NCI-H1105 (cell line): ENCODE measurements at regions not wholly inside any gene's neighbourhood (a gene's known extent, or its start where the extent isn't known, plus 50 kb on each side); places are given as distances from the start of the nearest gene placed in this dataset.
"Not testable (repeated sequence)": the region's sequence is repeated elsewhere in the genome, so short reads cannot be mapped to it uniquely, and the experiment has no call there.

Experiments
- DNase-seq: peaks from one replicate; lab custom pipeline; 2025; lab: John Stamatoyannopoulos, UW

- DNase-seq = no peak
These were observed 163.8 kb upstream of the PGRMC2 start for GRCh38 chr4:128451270-128451905.

DNA sequence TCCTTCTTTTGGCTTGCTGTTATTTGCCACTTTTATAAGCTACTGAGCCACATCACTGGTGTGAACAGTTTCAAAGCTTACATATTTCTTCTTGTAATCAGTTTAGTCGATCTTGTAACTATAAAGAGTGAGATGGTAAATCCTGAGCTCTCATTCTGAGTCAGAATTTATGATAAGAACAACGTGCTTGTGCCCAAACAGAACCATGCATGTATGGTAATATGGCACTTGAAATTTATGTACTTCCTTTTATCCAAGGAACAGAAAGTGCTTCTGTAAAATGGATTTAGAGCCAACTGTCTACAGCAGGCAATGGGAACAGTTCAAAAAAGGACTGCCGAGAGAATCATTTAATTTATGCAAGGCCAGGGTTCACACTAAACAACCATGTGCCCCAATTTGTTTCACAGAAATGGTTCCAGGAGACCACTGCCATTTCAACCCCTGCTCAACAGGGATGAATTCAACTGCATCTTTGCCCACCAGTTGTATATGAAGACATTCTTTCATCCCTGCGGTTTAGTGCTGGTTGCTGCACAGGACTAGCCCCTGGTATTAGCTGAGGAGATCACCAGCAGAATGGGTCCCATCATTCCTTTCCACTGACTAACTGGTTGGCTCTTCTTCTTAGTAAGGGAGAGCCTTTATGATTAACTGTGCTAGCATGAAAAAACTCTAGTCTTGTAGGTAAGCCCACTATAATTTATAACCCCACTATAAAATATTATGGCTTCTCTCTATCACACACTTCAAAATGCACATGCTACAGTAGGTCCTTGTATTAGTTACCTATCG, 162.9 kb upstream of the PGRMC2 start:
- DNase-seq = no peak

DNA sequence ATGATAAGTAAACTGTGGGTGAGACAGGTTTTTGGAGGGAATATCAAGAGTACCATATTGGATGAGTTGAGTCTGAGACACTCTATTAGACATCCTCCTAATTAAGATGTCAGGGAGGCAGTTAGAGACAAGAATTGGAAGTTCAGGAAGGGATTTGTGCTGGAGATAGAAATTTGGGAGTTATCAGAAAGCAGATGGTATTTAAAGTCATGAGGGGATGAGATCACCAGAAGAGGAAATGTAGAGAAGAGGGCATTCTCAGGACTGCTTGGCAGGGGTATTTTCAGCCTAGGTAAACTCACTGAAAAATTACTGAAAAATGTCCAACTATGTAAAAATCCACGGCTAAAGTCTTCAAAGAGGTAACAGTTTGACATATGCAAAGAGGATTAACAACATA, 161.6 kb upstream of the PGRMC2 start:
- DNase-seq = no peak

DNA sequence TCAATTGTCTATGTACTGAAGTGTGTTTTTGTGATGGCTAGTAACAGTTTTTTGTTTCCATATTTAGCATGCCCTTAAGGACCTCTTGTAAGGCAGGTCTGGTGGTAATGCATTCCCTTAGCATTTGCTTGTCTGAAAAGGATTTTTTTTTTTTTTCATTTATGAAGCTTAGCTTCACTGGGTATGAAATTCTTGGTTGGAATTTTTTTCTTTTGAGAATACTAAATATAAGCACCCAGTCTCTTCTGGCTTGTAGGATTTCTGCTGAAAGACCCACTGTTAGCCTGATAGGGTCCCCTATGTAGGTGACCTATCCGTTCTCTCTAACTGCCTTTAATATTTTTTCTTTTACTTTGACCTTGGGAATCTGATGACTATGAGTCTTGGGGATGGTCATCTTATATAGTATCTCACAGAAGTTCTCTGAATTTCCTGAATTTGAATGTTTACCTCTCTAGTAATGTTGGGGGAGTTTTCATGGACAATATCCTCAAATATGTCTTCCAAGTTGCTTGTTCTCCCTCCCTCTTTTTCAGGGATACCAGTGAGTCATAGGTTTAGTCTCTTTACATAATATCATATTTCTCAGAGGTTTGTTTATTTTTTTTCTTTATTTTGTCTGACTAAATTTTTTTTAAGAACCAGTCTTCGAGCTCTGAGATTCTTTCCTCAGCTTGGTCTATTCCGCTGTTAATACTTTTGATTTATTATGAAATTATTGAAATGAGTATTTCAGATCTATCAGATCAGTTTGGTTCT, 157.1 kb upstream of the PGRMC2 start:
- DNase-seq = no peak

DNA sequence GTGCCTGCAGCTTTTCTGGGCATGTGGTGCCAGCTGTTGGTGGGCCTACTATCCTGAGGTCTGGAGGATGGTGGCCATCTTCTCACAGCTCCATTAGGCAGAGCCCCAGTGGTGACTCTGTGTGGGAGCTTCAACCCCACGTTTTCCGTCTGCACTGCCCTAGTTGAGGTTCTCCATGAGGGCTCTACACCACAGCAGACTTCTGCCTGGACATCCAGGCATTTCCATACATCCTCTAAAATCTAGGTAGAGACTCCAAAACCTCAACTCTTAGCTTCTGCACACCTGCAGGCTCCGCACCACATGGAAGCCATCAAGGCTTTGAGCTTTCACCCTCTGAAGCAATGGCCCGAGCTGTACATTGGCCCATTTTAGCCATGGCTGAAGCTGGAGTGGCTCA, 153.3 kb upstream of the PGRMC2 start:
- no peak for DNase-seq

GRCh38 chr4:128437023-128437422, 149.4 kb upstream of the PGRMC2 start:
- DNase-seq = not testable (repeated sequence)

GRCh38 chr4:128429023-128429613, 141.5 kb upstream of the PGRMC2 start:
- not testable (repeated sequence) for DNase-seq

DNA sequence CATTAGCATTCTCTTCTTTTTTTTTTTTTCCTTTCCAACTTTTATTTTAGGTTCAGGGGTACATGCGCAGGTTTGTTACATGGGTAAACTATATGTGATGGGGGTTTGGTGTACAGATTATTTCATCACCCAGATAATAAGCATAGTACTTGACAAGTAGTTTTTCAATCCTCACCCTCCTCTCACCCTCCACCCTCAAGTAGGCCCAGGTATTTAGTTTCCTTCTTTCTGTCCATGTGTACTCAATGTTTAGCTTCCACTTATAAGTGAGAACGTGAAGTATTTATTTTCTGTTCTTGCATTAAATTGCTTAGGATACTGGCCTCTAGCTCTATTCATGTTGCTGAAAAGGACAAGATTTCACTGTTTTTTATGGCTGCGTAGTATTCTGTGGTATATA, 140.8 kb upstream of the PGRMC2 start:
- no peak for DNase-seq

- DNase-seq = no peak
These were observed 140.3 kb upstream of the PGRMC2 start for GRCh38 chr4:128427832-128428366.

GRCh38 chr4:128424527-128425497, 137.2 kb upstream of the PGRMC2 start:
- DNase-seq = no peak

DNA sequence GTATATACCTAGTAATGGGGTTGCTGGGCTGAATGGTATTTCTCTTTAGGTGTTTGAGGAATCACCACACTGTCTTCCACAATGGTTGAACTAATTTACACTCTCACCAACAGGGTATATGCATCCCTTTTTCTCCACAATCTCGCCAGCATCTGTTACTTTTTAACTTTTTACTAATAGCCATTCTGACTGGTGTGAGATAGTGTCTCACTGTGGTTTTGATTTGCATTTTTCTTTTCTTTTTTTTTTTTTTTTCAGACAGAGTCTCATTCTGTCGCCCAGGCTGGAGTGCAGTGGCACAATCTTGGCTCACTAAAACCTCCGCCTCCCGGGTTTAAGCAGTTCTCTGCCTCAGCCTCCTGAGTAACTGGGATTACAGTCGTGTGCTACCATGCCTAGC, 134.7 kb upstream of the PGRMC2 start:
- not testable (repeated sequence) for DNase-seq

- no peak for DNase-seq
These were observed 129.3 kb upstream of the PGRMC2 start for GRCh38 chr4:128416921-128417320.

DNA sequence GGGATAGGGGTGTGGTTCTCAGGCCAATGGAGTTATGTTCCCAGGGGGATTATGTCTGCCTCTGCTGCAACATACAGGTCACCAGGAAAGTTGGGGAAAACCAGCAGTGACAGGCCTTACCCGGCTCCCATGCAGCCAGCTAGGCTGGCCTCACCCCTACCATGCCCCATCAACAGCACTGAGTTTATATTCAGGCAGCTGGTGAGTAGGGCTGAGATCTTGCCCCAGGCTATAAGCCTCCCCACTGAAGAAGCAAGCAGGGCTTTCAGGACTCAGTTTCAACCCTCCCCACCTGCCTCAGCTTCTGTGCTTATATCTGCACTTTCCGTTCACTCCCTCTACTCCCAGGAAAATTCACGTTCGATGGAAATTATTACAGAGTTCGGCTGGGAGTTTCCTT, 122.4 kb upstream of the PGRMC2 start:
- no peak for DNase-seq

DNA sequence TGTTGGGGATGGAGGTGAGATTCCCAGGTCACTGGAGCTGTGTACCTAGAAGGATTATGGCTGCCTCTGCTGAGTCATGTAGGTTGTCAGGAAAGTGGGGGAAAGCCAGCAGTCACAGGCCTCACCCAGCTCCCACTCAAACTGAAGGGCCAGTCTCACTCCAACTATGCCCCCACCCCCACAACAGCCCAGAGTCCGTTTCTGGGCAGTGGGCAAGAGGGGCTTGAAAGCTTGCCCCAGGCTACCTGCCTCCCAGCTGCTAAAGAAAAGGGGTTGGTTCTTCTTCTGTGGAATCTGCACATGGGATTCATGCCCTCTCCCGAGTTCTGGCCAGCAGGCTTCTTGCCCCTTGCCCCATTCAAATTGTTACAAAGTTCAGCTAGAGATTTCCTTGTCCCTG, 116.0 kb upstream of the PGRMC2 start:
- no peak for DNase-seq

DNA sequence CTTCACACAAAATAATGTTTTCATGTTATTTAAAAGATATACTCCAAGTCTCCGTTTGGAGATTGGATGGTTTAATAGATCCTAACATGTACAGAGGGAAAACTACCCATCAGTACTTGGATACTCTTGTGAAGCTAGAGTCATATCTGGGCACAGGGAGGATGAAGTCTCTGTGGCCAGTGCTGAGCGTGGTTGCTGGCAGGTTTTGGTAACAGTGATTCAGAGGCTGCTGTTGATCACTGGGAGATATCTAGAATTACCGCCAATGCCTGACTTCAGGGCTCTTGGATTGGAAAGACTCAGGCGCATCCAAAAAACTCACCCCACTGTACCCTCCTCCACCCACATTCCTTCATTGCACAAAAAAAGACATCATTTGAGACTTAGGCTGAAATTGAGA, 107.2 kb upstream of the PGRMC2 start:
- DNase-seq = no peak

- DNase-seq = peak; percentile 68
These were observed 105.6 kb upstream of the PGRMC2 start for GRCh38 chr4:128393101-128393704.

- DNase-seq = no peak
These were observed 102.9 kb upstream of the PGRMC2 start for GRCh38 chr4:128390475-128390996.

- no peak for DNase-seq
These were observed 101.2 kb upstream of the PGRMC2 start for GRCh38 chr4:128388796-128389195.

- no peak for DNase-seq
These were observed 100.7 kb upstream of the PGRMC2 start for GRCh38 chr4:128388352-128388630.

- DNase-seq = no peak
These were observed 100.2 kb upstream of the PGRMC2 start for GRCh38 chr4:128387600-128388351.
